GM18502 (cell line): ENCODE measurements at regions not wholly inside any gene's neighbourhood (a gene's known extent, or its start where the extent isn't known, plus 50 kb on each side); places are given as distances from the start of the nearest gene placed in this dataset.

Experiments used
- ATAC-seq: cut with Tn5 transposase; IDR thresholded peaks from one replicate; pipeline ENCODE4 v1.9.1; 2021; ENCODE audit warnings: mild to moderate bottlenecking; ENCODE audit not compliant: unreplicated experiment, poor library complexity

GRCh38 chr13:47546391-47547225 is 454.5 kb downstream of the SUCLA2 start:
- no peak for ATAC-seq

DNA sequence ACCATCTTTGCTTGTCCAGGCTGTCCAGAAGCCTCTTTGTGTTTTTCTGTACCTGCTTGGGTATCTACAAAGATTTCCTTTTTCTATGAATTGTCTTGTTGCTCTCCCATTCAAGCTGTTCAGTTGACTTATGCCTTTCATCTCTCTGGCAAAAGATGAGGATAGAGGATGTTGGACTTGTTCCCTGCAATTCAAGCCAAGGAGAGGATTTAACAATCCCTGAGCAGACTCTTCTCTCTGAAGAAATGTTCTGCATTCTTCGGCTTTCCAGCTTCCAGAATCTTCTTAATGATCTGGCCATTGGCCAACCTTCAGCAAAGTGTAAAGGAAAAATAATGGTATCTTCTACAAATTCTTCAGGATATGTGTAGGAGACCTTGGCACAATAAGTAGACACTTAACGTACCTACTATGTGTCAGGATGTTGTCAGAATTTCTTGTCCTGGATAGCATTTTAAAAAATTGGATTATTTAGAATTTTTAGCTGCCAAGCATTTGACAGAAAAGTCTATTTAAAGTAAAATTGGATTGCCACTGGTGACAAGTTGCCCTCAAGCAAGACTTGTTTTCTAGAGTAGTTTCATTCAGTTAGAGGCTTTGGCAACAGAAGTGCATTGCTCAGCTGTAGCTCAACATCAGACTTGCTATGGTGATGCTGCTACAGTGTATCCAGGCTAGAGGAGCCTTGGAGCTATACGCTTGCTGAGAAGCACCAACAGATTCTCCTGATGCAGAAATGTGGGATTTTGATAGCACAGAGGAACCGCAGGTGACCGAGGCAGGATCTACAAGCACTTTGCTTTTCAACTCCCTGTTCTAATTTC is 455.7 kb downstream of the SUCLA2 start:
- no peak for ATAC-seq

DNA sequence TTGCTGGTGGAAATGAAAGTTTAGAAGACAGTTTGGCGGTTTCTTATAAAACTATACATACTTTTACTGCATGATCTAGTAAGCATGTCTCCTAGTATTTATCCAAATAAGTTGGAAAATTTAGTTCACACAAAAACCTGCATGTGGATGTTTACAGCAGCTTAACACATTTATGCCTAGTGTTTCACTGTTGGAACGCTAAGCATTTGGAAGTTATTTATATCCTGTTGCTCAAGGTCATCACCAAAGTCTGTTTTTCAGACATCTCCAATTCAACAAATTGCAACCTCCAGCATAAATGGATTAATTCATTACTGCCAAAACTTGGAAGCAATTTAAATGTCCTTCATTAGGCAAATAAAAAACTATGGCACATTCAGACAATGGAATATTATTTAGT is 461.8 kb downstream of the SUCLA2 start:
- ATAC-seq: no peak

- no peak for ATAC-seq
These were observed 477.3 kb downstream of the SUCLA2 start for GRCh38 chr13:47523771-47524170.

- ATAC-seq: no peak
These were observed 479.1 kb downstream of the SUCLA2 start for GRCh38 chr13:47521890-47522487.

- no peak for ATAC-seq
These were observed 481.4 kb downstream of the SUCLA2 start for GRCh38 chr13:47519626-47520025.

DNA sequence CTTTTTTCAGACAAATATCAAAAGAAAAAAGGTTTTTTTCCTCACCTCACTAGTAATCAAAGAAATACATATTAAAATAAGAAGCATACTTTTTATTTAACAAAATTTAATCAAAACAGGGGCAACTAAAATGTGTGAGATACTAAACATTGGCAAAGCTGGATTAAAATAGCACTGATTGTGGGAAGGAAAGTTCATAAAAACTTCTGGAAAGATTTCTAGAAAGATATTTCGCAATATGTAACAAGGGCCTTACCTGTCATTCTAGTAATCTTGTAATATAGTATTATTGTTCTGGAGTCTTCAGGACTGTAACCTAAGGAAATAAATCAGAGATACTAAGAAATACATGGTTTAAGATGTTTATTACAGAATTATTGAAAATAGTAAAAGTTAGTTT is 482.5 kb downstream of the SUCLA2 start:
- ATAC-seq: no peak

GRCh38 chr13:47511647-47512046 is 489.4 kb downstream of the SUCLA2 start:
- no peak for ATAC-seq

DNA sequence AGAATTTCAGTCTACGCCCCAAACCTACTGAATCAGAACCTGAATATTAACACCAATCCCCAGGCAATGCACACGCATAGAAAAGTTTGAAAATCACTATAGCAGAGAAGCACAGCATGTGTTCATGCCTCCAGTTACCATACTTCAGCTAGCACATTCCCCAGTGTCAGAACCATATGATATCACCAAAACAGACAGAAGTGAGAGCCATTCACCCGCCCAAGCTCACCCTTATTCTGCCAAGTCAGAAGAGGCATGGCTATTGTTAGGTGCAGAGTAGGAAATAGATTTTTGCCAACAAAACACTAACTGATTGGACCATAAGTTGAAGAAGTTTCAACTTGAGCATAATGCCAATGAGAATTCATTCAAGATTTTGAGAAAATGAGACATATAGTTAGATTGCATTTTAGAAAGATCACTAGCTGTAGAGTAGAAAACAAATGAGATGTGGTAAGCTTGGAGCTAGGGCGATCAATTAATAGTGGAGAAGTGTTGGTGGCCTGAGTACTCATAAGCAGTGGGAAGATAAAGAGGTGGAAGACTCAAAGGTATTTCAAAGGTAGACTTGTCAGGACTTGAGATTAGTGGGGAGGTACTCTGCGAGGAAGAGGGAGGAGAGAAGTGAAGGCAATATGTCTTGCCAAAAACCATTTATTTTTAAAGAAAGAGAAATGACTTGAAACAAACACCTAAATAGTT is 492.4 kb downstream of the SUCLA2 start:
- no peak for ATAC-seq

GRCh38 chr13:47503475-47503874 is 497.6 kb downstream of the SUCLA2 start:
- no peak for ATAC-seq

DNA sequence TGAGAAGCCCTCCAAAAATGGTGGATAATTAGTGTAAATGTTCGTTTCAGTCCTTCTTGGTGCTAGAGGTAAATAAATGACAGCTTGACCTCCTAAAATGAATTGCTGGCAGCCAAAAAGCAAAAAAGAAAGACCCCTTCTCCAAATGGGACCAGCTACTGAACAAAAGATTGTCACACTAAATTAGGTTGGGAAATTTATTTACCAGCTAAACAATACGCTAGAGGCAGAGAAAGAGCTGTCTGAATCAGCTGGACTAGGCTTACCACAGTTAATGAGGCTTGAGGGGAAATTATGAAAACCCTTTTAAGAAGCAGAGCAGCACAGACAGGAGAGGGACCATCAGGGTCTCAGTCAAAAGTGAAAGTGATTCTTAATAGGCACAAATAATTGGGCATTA is 498.9 kb downstream of the SUCLA2 start:
- ATAC-seq: no peak

DNA sequence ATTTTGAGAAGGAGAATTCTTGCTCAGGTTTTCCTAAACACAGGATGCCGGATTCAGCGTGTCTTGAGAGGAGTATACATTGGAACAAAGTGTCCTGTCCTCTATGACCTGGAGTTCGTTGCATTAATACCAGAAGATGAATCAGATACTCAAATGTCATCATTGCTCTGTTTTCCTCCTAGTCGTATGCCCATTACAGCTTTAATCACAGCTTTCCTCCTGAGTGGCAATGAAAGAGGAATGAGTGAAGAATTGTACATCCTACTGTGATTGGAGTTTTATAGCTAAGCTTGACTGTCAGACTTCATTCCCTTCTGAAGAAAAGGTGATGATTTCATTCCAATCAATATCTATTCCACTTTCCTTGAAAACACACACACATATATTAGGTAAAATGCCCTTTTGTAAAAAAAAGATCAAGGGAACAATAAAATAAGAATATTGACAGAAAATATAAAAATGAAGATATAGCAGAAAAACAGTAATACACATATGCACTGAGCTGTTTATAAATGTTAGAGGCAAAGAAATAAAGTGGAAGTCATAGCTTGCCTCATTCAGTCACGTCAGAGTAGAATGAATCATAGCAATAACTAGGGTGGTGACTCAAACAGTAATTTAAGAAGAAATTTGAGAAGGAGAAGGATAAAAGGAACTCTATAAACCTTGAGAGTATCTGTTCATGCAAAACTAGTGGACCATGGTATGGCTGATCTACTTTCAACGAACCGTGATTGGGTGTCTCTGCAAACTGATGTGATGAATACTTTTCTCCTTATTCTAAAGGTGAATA is 501.5 kb downstream of the SUCLA2 start:
- ATAC-seq: no peak

DNA sequence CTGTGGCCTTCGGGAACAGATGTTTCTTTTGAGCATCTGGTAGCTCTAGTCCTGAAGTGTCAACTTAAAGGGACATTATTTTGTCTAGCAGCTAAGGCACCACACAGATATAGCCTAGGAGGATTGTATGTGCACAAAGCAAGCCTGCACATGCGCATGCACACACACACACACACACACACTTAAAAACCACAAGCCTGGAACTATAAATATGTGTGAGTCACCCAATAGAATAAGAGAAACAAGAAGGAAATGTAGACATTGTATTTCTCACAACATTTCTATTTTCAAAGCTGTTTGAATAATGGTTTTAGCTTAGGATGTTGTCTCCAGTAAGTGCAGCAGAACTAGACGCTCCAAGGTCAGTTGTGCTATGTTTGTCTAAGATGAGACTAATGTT is 516.5 kb downstream of the SUCLA2 start:
- ATAC-seq: no peak

DNA sequence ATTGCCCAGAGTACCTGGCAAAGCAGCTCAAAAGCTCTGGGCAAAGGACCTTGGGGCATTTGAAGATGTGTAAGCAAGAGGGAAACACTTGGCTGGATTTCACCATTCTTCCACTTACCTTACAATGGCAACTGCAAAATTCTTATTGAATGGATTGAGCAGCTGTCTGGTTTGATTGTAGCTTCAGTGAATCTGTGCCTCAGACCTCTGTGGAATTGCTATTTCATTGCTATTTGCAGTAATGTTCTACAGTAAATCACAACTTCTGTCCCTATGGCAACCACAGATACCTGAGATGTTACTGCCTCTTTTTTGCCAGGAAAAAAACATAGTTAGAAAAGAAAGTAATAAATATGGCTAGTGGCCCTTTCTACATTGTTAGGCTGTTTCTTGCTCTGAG is 519.5 kb downstream of the SUCLA2 start:
- no peak for ATAC-seq

DNA sequence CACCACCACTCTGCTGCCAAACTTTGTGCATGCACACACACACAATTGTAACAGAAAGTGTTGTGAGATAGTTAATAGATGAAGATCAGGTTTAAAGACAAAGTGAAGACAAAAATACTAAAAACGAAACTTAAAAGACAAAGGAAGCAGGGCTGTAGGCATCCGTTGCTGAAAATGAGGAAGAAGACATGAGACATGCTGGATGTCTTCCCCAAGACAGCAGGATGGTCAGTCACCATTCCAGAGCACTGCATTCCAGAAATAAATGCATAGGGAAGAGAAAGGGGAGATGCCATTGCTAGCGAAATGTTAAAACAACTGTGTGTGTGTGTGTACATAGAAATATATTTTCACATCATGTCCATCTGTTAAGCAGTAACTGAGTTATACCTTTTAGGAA is 520.1 kb downstream of the SUCLA2 start:
- ATAC-seq: no peak

- ATAC-seq: no peak
These were observed 521.0 kb downstream of the SUCLA2 start for GRCh38 chr13:47480121-47480520.

GRCh38 chr13:47478985-47479384 is 522.1 kb downstream of the SUCLA2 start:
- no peak for ATAC-seq

- ATAC-seq: no peak
These were observed 525.6 kb downstream of the SUCLA2 start for GRCh38 chr13:47475441-47475948.

DNA sequence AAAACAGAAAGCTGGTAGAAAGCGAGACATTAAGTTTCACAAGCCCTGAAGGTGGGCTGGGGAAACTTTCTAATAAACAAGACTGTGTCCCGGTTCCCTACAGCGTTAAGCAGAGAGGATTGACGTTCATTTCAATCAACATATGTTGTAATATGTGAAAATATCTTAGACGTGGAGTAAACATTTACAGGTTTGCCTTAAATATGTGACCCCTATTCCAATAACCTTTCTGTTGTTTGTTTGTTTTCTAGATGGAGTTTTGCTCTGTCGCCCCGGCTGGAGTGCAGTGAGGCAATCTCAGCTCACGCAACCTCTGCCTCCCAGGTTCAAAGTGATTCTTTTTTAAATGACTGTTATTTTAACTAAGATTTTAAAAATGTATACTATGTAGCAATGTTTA is 526.2 kb downstream of the SUCLA2 start:
- no peak for ATAC-seq

GRCh38 chr13:47474326-47474725 is 526.7 kb downstream of the SUCLA2 start:
- no peak for ATAC-seq
